ENCODE measurements at regions not wholly inside any gene's neighbourhood (a gene's known extent, or its start where the extent isn't known, plus 50 kb on each side); places are given as distances from the start of the nearest gene placed in this dataset.

DNA sequence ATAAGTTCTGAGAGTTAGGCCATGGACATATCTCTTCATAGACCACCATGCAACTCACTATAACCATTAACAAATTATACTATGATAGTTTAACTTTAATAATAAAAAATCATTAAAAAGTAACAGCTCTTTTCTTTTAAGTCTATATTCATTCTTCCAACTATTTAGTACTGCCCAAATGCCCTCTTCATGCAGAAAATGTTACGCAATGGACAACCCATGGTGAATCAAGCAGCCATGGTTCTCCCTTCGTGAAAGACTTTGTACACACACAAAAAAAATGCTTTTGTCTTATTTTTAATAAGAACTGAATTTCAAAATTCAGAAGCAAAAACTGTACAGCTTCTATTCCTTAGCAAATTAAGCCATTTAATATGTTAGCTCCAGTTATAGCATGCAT is 401.1 kb downstream of the EFNA5 start:
- Histone ChIP-seq H2AFZ (ENCODE audit: insufficient read depth, low read depth, low read length, poor library complexity, severe bottlenecking) (no peak overlapping the region), H3K36me3 (replicated peaks in 1 of 2; ENCODE audit: control extremely low read depth in 1 of 2, control insufficient read depth in 1 of 2, extremely low read depth in 1 of 2, insufficient read depth in 2 of 2, low read length in 1 of 2) (no peaks in the 10 kb centered on the region), H3K27ac (ENCODE audit: low read length in 2 of 2) (no peak overlapping the region), H4K20me1 (ENCODE audit: control insufficient read depth, insufficient read depth, low read length, poor library complexity, severe bottlenecking) (no peaks in the 10 kb centered on the region), H3K79me2 (ENCODE audit: control insufficient read depth, insufficient read depth, low read length) (no peaks in the 10 kb centered on the region), H3K27me3 (replicated peaks in 1 of 4; ENCODE audit: control extremely low read depth in 1 of 4, control insufficient read depth in 3 of 4, insufficient read depth in 4 of 4, low read length in 3 of 4) (peaks cover 0 to 12% (median 5%) of the 10 kb centered on the region in 4 experiments), H3K9me3 (ENCODE audit: control extremely low read depth in 1 of 3, control insufficient read depth in 2 of 3, insufficient read depth in 1 of 3, low read length in 2 of 3) (peaks cover 0 to 3% (median 0%) of the 10 kb centered on the region in 3 donors), H3K4me2 (replicated peaks; ENCODE audit: low read depth, low read length, poor library complexity, severe bottlenecking) (no peak overlapping the region), H3K4me1 (ENCODE audit: control insufficient read depth in 2 of 2, insufficient read depth in 2 of 2, low read length in 2 of 2) (peaks cover 2 to 3% of the 10 kb centered on the region in 2 donors), H3K9ac (ENCODE audit: low read length) (no peak overlapping the region), H3K4me3 (ENCODE audit: control extremely low read depth in 1 of 5, extremely low read depth in 1 of 5, insufficient read depth in 1 of 5, low read depth in 2 of 5, low read length in 4 of 5) (no peak overlapping the region)
- ChIA-PET POLR2A (no interaction called here), CTCF (no interaction called here)
- intact Hi-C loops (cut with micrococcal nuclease): no loop called here
- Mint-ChIP-seq H3K4me1 (no peaks in the 10 kb centered on the region), H3K4me3 (no peak overlapping the region), H3K9me3 (ENCODE audit: insufficient read depth) (no peaks in the 10 kb centered on the region), H3K27ac (no peak overlapping the region), H3K27me3 (peaks cover 9% of the 10 kb centered on the region)
- DNase-seq: no peak
- WGBS (ENCODE audit: insufficient coverage): no CpG with 5 or more reads among the region's 2 CpGs
- ATAC-seq (ENCODE audit: low read depth): no peak
- no peak for TF ChIP-seq EZH2 (IDR thresholded peaks at IDR 0.05; ENCODE audit: borderline replicate concordance, insufficient read depth, low read depth, low read length, poor library complexity, severe bottlenecking)
- TF ChIP-seq, protein P1, sequence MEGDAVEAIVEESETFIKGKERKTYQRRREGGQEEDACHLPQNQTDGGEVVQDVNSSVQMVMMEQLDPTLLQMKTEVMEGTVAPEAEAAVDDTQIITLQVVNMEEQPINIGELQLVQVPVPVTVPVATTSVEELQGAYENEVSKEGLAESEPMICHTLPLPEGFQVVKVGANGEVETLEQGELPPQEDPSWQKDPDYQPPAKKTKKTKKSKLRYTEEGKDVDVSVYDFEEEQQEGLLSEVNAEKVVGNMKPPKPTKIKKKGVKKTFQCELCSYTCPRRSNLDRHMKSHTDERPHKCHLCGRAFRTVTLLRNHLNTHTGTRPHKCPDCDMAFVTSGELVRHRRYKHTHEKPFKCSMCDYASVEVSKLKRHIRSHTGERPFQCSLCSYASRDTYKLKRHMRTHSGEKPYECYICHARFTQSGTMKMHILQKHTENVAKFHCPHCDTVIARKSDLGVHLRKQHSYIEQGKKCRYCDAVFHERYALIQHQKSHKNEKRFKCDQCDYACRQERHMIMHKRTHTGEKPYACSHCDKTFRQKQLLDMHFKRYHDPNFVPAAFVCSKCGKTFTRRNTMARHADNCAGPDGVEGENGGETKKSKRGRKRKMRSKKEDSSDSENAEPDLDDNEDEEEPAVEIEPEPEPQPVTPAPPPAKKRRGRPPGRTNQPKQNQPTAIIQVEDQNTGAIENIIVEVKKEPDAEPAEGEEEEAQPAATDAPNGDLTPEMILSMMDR (IDR thresholded peaks at IDR 0.05): no peak

DNA sequence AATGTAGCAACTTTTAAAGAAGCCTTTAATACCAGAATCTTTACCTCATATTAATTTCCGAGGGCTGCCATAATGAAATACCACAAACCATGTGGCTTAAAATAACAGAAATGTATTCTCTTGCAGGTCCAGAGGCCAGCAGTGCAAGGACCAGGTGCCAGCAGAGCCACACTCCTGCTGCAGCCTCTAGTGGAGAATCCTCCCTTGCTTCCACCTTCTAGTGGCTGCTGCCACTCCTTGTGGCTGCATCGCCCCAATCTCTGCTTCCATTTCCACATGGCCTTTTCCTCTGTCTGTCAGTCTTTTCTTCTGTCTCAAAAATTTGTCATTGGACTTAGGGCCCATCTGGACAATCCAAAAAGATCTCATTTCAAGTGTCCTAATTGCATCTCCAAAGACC is 401.5 kb downstream of the EFNA5 start:
- Histone ChIP-seq H3K36me3 (replicated peaks in 1 of 2; ENCODE audit: control extremely low read depth in 1 of 2, control insufficient read depth in 1 of 2, extremely low read depth in 1 of 2, insufficient read depth in 2 of 2, low read length in 1 of 2) (no peaks in the 10 kb centered on the region), H3K27ac (ENCODE audit: low read length in 2 of 2) (no peak overlapping the region), H3K4me1 (ENCODE audit: control insufficient read depth in 2 of 2, insufficient read depth in 2 of 2, low read length in 2 of 2) (peaks cover 5 to 6% of the 10 kb centered on the region in 2 donors), H3K9ac (ENCODE audit: low read length) (no peak overlapping the region), H3K4me3 (ENCODE audit: control extremely low read depth in 1 of 5, extremely low read depth in 1 of 5, insufficient read depth in 1 of 5, low read depth in 2 of 5, low read length in 4 of 5) (no peak overlapping the region), H2AFZ (ENCODE audit: insufficient read depth, low read depth, low read length, poor library complexity, severe bottlenecking) (no peak overlapping the region), H4K20me1 (ENCODE audit: control insufficient read depth, insufficient read depth, low read length, poor library complexity, severe bottlenecking) (no peaks in the 10 kb centered on the region), H3K9me3 (ENCODE audit: control extremely low read depth in 1 of 3, control insufficient read depth in 2 of 3, insufficient read depth in 1 of 3, low read length in 2 of 3) (peaks cover 0 to 3% (median 0%) of the 10 kb centered on the region in 3 donors), H3K4me2 (replicated peaks; ENCODE audit: low read depth, low read length, poor library complexity, severe bottlenecking) (no peak overlapping the region), H3K27me3 (replicated peaks in 1 of 4; ENCODE audit: control extremely low read depth in 1 of 4, control insufficient read depth in 3 of 4, insufficient read depth in 4 of 4, low read length in 3 of 4) (peaks cover 0 to 12% (median 5%) of the 10 kb centered on the region in 4 experiments), H3K79me2 (ENCODE audit: control insufficient read depth, insufficient read depth, low read length) (no peaks in the 10 kb centered on the region)
- ATAC-seq (ENCODE audit: low read depth) (no peak), DNase-seq (no peak)
- Mint-ChIP-seq H3K9me3 (ENCODE audit: insufficient read depth) (no peaks in the 10 kb centered on the region), H3K4me3 (no peak overlapping the region), H3K27ac (no peak overlapping the region), H3K27me3 (peaks cover 9% of the 10 kb centered on the region), H3K4me1 (no peaks in the 10 kb centered on the region)
- ChIA-PET CTCF (no interaction called here), POLR2A (no interaction called here)
- WGBS (ENCODE audit: insufficient coverage): 88% methylated on average over 2 of the region's 2 CpGs
- intact Hi-C loops (cut with micrococcal nuclease): no loop called here
- TF ChIP-seq, protein P1 (IDR thresholded peaks at IDR 0.05): no peak
- no peak for TF ChIP-seq EZH2 (IDR thresholded peaks at IDR 0.05; ENCODE audit: borderline replicate concordance, insufficient read depth, low read depth, low read length, poor library complexity, severe bottlenecking)
